Pons (tissue), 1 donor: ENCODE measurements at regions not wholly inside any gene's neighbourhood (a gene's known extent, or its start where the extent isn't known, plus 50 kb on each side); places are given as distances from the start of the nearest gene placed in this dataset.
"Not testable (repeated sequence)": the region's sequence is repeated elsewhere in the genome, so short reads cannot be mapped to it uniquely, and the experiment has no call there.

Experiments used
- DNase-seq: peaks from one replicate; pipeline ENCODE4 v3.0.0-alpha.2; 2016; ENCODE audit warnings: low spot score

DNA sequence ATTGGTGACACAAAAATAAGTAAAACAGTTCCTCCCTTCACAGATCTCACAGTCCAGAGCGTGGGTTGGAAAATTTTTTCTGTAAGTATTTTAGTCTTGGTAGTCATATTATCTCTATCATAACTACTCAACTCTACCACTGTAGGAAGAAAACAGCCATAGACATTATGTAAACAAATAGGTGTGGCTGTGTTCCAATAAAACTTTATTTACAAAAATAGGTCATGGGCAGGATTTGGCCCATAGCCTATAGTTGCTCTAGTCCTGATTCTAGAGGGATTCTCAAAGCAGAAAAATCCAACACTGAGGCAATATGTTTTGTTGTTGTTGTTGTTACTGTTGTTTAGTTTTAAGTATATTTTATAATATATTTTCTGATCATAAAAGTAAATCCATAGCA, 206.1 kb upstream of the GADL1 start:
- no peak for DNase-seq

DNA sequence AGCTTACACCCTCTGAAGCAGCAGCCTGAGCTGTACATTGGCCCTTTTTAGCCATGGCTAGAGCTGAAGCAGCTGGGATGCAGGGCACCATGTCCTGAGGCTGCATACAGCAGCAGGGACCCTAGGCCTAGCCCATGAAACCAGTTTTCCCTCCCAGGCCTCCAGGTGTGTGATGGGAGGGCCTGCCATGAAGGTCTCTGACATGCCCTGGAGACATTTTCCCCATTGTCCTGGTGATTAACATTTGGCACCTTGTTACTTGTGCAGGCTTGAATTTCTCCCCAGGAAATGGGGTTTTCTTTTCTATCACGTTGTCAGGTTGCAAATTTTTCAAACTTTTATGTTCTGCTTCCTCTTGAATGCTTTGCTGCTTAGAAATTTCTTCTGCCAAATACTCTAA, 206.8 kb upstream of the GADL1 start:
- DNase-seq, result not testable (repeated sequence)

DNA sequence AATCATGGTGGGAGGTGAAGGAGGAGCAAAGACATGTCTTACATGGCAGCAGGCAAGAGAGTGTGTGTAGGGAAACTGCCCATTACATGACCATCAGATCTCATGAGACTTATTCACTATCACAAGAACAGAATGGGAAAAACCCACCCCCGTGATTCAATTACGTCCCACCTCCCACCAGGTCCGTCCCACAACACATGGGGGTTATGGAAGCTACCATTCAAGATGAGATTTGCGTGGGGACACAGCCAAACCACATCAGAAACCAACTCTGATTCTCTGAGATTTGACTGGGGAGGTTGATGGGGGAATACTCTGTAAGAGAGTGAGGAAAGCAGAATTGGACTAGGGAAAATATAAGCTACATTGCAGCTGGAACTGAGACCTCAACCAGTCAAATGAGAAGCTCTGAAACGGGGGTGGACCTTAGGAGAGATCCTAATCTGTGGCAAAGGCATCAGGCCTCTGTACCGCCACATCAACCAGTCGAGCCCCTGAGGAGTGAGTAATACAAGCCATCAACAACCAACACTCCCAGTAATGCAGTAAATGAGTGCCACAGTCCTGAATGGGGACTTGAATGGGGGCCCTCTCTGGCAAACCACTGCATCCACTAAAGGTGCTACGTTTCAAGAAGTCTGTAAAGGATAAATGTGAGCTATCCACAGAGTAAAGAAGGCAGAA, 207.9 kb upstream of the GADL1 start:
- DNase-seq, result no peak

DNA sequence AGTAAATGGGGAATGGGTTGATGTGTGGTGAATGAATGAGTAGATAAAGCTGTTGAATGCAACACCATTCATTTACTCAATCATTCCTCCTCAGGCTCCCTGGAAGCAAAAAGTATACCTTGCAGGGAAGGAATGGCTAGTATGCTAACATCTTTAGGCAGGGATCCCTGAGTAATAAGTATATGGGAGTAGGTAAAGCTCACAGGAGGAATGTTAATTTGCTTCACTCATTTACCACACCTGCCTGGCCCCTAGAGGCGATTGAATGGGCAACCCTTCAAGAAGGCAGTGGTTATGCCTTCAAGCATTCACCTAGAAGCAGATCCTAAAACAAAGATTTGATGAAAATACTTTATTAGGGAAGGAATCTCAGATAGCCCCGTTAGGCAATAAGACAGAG, 208.7 kb upstream of the GADL1 start:
- no peak for DNase-seq

DNA sequence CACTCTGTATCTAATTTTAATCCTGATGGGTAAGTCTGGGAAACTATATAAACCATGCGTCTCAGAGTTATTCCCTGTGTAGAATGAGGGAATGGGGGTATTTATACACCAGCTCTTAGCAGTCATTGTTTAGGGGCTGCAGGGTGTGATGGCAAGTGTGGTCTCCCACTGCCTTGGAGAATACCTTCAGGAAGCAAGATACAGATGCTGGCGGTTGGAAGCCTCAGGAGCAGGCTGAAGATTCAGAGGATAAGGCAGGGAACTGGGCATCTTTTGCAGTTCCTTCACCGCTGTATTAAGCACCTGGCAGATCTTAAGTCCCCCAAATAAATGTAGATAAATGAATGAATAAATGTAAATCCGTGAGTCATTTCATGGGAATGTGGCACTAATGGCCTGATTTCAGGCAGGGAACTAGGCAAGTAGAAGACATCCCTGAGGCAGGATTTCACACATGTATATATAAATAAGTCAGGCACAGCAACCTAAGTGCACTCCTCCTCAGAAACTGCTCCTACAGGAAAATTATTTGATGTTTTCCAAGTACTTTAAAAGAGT, 209.2 kb upstream of the GADL1 start:
- DNase-seq, result no peak

DNA sequence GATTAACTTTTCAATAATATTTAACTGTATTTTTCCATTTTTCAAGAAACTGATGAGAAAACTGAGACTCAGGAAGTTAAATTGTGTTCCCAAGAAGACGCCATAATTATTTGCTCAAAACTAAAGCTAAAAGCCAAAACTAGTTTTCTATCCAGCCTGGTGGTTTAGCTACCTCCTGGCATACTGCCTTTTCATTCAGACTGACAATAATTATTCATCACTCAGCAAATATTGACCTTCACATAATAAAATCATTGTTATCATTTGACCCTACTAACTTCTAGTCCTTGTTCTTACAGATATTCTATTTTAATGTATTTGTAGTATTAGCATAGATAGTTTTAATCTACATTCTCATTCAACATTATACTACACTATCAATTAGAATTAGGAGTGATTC, 210.6 kb upstream of the GADL1 start:
- DNase-seq, result no peak

DNA sequence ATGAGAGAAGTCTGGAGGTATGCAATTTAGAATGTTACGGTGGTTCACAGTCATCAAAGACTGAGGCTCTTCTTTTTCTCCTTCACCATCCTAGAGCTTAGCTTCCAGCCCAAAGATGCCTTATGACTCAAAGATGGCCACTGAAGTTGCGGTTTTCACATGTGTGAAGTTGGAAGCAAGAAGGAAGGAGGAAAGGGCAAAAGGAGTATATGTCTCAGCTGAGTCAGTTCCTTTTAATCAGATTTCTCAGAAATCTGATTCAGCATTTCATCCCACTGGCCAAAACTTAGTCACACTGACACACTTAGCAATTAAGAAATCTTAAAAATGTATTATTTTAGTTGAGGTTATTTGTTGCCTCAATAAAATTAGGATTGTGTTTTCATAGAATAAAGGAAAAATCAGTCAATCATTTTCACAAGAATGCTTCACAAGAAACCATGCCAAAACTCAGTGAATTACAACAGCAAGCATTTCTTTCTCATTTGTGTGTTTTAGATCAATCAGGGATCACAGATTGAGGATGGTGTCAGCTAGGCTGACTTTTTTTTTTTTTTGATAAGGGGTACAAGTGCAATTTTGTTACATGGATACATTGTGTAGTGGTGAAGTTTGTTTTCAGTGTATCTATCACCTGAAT, 211.1 kb upstream of the GADL1 start:
- DNase-seq, result no peak

DNA sequence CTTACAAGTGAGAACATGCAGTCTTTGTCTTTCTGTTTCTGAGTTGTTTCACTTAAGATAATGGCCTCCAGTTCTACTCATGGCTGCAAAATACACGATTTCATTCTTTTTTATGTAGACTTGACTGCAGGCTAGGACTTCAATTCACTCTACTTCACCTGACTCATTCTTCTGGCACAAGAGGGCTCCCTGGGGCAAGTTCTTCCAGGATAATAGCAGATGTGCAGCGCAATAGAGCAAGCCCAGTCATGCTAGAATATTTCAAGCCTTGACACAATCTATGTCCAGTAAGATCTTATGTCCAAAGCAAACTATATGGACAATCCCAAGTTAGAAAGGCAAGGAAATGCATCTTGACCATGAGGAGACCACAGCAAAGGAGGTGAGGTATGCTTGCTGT, 211.7 kb upstream of the GADL1 start:
- DNase-seq, result peak; percentile 11

DNA sequence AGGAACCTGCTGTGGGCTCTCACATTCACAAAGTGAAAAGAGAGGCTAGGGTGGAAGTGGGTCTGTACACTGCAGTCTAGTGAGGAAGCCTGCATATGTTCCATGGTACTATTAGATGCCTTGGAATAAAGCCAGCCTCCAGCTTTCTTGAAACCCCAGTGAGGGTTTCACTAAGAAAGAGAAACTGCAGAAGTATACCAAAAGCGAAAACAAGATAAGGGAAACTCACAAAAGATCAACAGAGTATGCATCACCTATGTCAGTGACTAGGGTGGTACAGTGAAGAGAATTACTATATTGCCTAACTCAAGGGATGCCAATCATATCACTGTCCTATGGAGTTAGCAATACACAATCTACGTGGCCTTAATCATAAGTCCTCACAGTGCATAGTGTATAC, 212.5 kb upstream of the GADL1 start:
- no peak for DNase-seq

DNA sequence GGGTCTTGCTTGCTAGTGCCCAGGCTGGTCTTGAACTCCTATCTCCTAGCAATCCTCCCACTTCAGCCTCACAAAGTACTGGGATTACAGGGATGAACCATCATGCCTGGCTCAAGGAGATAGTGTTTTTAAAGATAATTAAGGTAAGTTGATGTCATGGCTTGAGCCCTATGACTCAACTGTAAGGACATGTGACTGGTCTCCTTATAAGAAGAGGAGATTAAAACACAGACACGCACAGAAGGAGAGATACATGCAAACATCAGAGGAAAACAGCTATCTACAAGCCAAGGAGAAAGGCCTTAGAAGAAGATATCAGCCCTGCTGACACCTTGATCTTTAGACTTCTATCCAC, 220.4 kb upstream of the GADL1 start:
- DNase-seq, result no peak

DNA sequence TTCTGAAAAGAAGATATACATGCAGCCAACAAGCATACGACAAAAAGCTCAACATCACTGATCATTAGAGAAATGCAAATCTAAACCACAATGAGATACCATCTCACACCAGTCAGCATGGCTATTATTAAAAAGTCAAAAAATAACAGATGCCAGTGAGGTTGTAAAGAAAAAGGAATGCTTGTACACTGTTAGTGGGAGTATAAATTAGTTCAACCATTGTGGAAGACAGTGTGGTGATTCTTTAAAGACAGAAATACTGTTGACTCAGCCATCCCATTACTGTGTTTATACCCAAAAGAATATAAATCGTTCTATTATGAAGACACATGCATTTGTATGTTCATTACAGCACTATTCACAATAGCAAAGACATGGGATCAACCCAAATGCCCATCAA, 221.1 kb upstream of the GADL1 start:
- DNase-seq, result not testable (repeated sequence)

DNA sequence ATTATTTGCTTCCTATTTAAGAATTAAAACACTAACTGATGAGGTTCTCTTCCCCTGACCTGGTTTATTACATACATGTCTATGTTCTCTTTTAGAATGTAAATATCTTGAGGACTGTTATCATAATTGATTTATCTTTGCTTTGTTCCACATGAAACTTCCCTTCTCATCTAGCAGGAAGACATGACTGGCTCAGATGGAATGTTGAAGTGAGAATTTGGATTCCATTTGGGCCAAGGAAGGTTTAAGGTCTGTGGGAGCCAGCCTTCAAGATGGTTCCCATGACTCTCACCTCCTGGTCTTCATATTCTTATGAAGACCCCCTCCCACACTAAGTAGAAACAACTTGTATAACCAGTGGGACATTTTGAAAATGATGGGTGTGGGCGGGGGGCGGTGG, 222.2 kb upstream of the GADL1 start:
- no peak for DNase-seq

DNA sequence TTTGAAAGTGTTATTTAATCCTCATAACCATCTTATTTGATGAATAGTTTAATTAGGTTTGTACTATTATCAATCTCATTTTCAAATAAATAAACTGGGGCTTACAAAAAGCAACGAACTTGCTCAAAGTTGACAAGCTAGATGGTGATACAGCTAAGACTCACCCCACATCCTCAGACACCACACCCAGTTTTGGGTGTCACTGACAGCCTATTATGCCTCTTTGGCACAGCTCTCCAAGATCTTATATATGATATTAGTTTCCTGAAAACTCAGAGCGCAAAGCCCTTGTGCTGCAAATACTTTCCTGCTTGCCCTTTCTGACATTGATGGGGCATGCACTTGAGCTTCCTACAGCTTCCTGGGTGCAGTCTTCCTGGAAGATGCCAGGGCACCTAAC, 223.4 kb upstream of the GADL1 start:
- no peak for DNase-seq

DNA sequence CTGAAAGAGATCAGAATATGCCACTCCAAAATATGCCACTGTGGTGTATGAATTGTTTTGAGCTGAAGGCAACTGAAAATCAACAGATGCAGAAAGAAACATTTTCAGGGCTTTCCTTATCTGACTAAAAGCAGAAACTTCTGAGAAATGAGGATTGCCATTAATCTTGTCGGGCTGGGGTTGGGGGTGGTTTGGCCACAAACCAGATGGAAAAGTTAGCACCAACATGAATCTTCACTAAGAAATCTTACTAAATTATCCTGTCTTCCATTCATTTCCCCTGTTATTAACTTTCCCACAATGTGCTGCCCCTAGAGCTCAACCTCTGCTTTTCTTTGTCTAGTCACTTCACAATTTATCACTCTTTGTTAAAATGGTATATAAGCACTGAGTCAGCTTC, 229.9 kb upstream of the GADL1 start:
- DNase-seq, result no peak

DNA sequence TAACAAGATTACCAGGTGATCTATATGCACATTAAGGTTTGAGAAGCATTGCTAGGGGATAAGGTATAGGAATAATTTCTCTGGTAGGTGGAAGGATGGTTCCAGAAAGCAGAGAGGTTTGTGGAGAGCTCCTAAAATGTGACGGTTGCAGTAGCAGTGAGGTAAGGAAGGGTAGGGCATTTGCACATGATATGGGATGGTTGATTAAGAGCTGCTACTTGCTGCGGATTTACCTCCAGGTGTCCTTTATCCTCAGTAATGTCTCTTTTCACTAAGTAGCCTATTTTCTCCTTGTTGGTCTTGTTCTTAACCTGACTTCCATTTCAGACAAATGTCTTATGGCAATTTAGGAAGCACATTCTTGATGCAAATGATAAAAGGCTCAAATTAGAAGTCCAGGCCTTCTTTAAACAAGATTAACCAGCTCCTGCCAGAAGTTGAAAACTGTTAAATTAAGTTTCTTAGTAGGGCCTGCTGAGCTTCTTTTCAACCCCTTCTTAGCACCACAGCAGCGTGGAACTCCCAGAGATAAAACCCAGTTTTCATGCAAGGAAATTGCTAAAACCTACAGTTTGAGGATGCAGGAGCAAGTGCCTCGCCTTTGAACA, 231.1 kb upstream of the GADL1 start:
- DNase-seq, result no peak

DNA sequence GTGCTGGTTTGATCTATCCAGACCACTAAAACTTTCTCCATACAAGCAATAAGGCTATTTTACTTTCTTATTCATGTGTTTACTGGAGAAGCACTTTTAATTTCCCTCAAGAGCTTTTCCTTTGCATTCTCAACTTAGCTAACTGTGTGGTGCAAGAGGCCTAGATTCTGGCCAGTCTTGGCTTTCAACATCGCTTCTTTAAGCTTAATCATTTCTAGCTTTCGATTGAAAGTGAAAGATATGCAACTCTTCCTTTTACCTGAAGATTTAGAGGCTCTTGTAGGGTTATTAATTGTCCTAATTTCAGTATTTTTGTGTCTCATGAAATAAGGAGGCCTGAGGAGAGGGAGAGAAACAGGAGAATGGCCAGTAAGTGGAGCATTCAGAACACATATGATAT, 234.8 kb upstream of the GADL1 start:
- DNase-seq, result no peak

DNA sequence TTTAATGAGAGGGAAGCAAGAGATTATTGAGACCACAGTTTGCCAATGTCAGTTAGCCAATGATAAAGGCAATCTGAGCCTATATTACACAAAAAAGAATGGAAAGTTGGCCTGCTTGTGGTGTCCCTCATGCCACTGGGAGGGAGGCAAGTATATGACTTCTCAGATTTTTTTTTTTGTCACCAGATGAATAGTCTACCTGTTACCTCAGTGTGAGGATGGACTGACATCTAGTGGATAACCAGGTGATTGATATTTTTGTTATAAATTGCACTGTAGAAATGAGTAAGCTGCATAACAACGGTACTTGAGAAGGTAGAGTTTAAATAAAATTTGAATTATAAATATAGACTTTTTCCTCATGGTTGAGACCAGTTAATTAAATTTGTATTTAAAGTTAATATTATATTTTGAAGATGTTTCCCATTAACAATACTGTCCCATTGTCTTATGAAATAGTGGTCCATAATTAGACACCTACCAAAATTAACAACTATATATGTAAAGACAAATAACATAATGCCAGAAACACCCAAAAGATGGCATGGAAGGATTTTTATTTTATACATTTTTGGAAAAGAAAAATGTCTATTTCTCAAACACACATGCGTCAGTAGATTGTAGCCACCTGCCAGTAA, 237.8 kb upstream of the GADL1 start:
- no peak for DNase-seq

DNA sequence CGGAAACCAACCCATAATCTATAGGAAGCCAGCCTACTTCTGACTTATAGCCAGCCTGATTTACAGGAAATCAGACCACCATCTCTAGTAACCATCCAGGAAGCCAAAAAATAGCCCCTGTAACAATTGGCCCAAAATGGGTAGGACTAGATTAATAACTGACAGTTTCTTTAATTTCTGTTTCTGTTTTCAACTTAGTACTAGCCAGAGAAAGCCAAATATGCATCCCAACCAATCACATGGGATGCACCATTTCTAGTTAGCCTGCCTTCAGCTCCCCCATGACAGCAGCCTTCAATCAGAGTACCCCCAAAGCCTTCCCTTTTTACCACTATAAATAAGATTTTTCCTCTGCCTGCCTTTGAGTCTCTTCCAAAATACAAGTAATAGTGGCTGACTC, 239.1 kb upstream of the GADL1 start:
- DNase-seq, result no peak

DNA sequence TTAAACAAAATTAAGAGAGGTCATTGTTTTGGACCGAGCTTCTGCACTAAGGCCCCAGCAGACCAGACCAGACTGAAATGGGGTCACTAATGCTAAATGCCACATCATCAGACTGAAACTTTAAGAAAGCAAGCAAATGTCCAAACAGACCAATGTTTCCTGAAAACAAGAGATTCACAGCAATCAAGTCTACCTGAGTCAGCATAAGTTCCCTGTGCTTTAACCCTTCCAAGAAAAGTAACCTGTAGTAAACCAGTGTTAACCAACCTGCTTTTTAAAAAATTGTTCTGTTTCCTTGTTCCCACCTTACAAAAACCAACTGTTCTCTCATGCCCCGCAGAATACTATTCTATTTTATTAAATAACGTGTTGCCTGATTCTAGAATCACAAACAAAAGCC, 241.1 kb upstream of the GADL1 start:
- no peak for DNase-seq

DNA sequence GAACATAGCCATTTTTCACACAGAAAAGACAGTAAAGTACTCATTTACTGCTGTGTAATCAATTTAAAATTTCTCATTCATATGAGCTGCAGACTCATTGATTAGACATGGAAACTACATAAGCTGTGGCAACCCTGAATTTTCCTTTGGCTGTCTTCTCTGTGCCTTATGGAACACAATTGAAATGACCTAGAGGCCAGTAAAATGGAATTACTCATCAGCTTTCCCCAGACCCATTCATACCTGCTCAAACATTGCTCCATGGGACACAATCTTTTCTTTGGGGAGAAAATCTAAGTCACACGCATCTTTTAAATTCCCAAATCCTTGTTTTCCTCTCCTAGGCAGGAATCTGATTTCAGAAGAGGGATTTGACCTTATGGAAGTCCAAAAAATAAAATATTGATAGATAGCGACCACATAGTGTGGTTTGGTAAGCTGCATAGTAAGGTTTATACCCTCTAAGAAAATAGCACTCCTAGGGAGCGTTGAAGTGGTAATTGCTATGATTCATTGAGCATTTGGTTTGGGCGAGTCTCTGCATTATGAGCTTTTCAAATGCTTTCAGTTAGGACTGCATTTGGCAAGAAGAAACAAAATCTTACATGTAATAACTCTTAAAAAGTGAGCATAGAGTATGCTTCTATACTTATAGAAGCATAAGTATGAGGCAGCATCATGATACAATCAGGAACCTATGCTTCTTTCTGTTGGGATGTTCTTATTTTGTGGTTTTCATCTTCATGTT, 243.4 kb upstream of the GADL1 start:
- DNase-seq, result no peak

DNA sequence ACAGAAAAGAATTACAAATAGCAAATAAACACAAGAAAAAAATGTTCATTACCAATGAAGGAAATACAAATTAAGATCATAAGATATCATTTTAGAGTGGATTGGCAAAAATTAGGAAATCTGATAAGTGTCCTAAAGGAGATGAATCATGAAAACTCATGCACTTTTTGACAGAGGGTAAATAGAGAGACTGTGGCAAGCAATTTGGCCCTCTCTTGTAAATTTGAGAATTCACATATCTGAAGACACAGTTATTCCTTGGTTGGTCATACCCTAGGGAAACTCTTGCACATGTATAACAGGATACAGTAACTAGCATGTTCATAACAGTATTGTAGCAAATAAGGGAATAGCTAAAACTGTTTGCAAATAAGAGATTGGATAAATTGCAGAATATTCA, 246.0 kb upstream of the GADL1 start:
- no peak for DNase-seq

DNA sequence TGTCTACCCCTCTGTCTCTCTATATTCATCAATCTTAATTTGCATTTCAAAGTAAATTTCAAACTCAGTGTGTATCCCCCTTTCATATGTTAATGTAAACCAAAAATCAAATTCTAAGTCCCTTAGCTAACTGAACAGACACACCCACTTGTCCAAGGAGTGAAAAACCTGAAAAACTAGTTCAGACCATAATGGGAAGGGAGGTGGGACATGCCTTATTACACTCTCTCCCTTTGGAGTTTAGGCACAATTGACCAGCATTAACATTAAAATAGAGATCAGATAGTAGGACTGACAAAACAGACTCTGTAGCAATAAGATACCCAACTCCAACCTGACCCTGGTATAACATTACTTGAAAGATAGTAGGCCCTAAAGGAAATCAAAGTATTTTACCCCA, 247.7 kb upstream of the GADL1 start:
- DNase-seq, result no peak
